Suprapubic skin (tissue), 4 donors: ENCODE measurements at regions not wholly inside any gene's neighbourhood (a gene's known extent, or its start where the extent isn't known, plus 50 kb on each side); places are given as distances from the start of the nearest gene placed in this dataset.

ENCODE experiments used
- POLR2A ChIP-seq, 2 donors: fragments of 450-650 bp; IDR thresholded peaks; one replicate each; pipeline ENCODE4 v1.6.1; 2017; ENCODE audit warnings: antibody characterized with exemption in 2 of 2, mild to moderate bottlenecking in 2 of 2, moderate library complexity in 2 of 2
- POLR2AphosphoS5 ChIP-seq, 3 donors: sonication (generic); formaldehyde crosslinking; IDR thresholded peaks; one replicate each; pipeline ENCODE4 v1.6.1; 2017; ENCODE audit warnings: antibody characterized with exemption in 3 of 3
- TF ChIP-seq, protein P1 (sequence below), 2 donors: fragments of 200-600 bp in 1 of 2; fragments of 450-650 bp in 1 of 2; sonication (generic) in 1 of 2; IDR thresholded peaks; one replicate each; pipeline ENCODE4 v1.5.1; 2016 to 2019; ENCODE audit warnings: antibody characterized with exemption in 2 of 2, mild to moderate bottlenecking in 1 of 2, moderate library complexity in 1 of 2

DNA sequence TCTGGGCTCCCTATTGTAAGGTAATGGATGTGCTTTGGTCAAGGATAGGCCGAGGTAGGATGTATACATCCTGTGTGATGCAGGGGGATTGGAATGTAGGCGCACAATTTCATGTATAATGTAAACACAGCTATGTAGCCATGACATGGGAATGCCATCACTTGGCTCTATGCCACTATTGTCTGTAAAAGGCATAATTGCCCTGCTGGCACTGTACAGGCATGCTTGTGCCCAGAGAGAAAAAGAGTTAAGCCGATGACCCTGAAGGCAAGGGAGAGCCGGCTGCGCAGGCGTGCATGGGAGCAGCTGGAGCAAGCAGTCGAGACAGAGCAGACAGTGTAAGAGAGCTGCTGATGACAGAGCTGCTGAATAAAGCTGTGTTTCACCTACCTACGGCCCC lies 212.5 kb upstream of the CPHXL start:
- TF ChIP-seq, protein P1, sequence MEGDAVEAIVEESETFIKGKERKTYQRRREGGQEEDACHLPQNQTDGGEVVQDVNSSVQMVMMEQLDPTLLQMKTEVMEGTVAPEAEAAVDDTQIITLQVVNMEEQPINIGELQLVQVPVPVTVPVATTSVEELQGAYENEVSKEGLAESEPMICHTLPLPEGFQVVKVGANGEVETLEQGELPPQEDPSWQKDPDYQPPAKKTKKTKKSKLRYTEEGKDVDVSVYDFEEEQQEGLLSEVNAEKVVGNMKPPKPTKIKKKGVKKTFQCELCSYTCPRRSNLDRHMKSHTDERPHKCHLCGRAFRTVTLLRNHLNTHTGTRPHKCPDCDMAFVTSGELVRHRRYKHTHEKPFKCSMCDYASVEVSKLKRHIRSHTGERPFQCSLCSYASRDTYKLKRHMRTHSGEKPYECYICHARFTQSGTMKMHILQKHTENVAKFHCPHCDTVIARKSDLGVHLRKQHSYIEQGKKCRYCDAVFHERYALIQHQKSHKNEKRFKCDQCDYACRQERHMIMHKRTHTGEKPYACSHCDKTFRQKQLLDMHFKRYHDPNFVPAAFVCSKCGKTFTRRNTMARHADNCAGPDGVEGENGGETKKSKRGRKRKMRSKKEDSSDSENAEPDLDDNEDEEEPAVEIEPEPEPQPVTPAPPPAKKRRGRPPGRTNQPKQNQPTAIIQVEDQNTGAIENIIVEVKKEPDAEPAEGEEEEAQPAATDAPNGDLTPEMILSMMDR (IDR thresholded peaks at IDR 0.05), result no peak
- no peak for TF ChIP-seq POLR2A (IDR thresholded peaks at IDR 0.05)
- TF ChIP-seq POLR2AphosphoS5 (IDR thresholded peaks at IDR 0.05), result no peak
